IPS DF 6.9 (cell line): ENCODE measurements at regions not wholly inside any gene's neighbourhood (a gene's known extent, or its start where the extent isn't known, plus 50 kb on each side); places are given as distances from the start of the nearest gene placed in this dataset.

ENCODE experiments used
- DNase-seq: peaks from one replicate; pipeline ENCODE4 v3.0.0-alpha.2; 2013; ENCODE audit warnings: low read depth, low spot score
- H3K27ac ChIP-seq: one replicate; pipeline ENCODE4 v1.5.1; 2013; ENCODE audit warnings: low read length, control low read depth
- H3K27me3 ChIP-seq: 2 replicates; pipeline ENCODE4 v1.6.1; 2013; ENCODE audit warnings: mild to moderate bottlenecking, low read length; ENCODE audit not compliant: control insufficient read depth, insufficient read depth
- H3K36me3 ChIP-seq: 2 replicates; pipeline ENCODE4 v1.6.1; 2013; ENCODE audit warnings: low read length; ENCODE audit not compliant: control insufficient read depth, insufficient read depth
- H3K4me1 ChIP-seq: 2 replicates; pipeline ENCODE4 v1.6.1; 2013; ENCODE audit warnings: low read length; ENCODE audit not compliant: control insufficient read depth, insufficient read depth
- H3K4me3 ChIP-seq: 2 replicates; pipeline ENCODE4 v1.5.1; 2013; ENCODE audit warnings: mild to moderate bottlenecking, low read length
- H3K9me3 ChIP-seq: 2 replicates; pipeline ENCODE4 v1.6.1; 2013; ENCODE audit warnings: low read length, inconsistent platforms; ENCODE audit not compliant: control insufficient read depth, insufficient read depth
- WGBS: extraction: QIAGEN DNeasy Blood & Tissue Kit; methylation state at CpG from one replicate; pipeline ENCODE4 v1.1.7; 2013; ENCODE audit warnings: mixed read lengths, missing lambda C conversion rate; ENCODE audit not compliant: insufficient read length, insufficient coverage; 5-methylcytosine and 5-hydroxymethylcytosine counted together

- no peaks in the 10 kb centered on the region for H3K4me1 ChIP-seq
- no peak overlapping the region for H3K27ac ChIP-seq
Measured at GRCh38 chr20:50353289-50353961, 156.8 kb upstream of the PTPN1 start.

GRCh38 chr20:50354721-50355589, 155.2 kb upstream of the PTPN1 start:
- Histone ChIP-seq H3K4me1 (no peaks in the 10 kb centered on the region), H3K27ac (no peak overlapping the region), H3K27me3 (no peaks in the 10 kb centered on the region), H3K36me3 (no peaks in the 10 kb centered on the region), H3K9me3 (no peaks in the 10 kb centered on the region), H3K4me3 (no peak overlapping the region)
- WGBS, result no CpG with 5 or more reads among the region's 13 CpGs
- no peak for DNase-seq

More at GRCh38 chr20:50353289-50353961, 156.8 kb upstream of the PTPN1 start:
- no peaks in the 10 kb centered on the region for H3K36me3 ChIP-seq
- H3K9me3 ChIP-seq, result no peaks in the 10 kb centered on the region
- WGBS, result no CpG with 5 or more reads among the region's 16 CpGs
- DNase-seq, result no peak
- H3K4me3 ChIP-seq, result no peak overlapping the region
- H3K27me3 ChIP-seq, result no peaks in the 10 kb centered on the region

- H3K27ac ChIP-seq, result no peak overlapping the region
- H3K9me3 ChIP-seq, result no peaks in the 10 kb centered on the region
- H3K4me3 ChIP-seq, result no peak overlapping the region
- no peak for DNase-seq
- WGBS, result no CpG with 5 or more reads among the region's 12 CpGs
- no peaks in the 10 kb centered on the region for H3K36me3 ChIP-seq
- no peaks in the 10 kb centered on the region; the same call in 1 of the 2 replicates for H3K4me1 ChIP-seq
- H3K27me3 ChIP-seq, result no peaks in the 10 kb centered on the region
Measured at GRCh38 chr20:50355590-50356524, 154.3 kb upstream of the PTPN1 start.

- no CpG with 5 or more reads among the region's 14 CpGs for WGBS
Measured at GRCh38 chr20:50356525-50356885, 153.7 kb upstream of the PTPN1 start.

GRCh38 chr20:50356962-50357782, 153.0 kb upstream of the PTPN1 start:
- H3K4me3 ChIP-seq, result no peak overlapping the region
- no peaks in the 10 kb centered on the region for H3K36me3 ChIP-seq
- H3K27ac ChIP-seq, result no peak overlapping the region
- WGBS, result no CpG with 5 or more reads among the region's 16 CpGs
- no peaks in the 10 kb centered on the region for H3K27me3 ChIP-seq
- no peaks in the 10 kb centered on the region for H3K9me3 ChIP-seq
- DNase-seq, result no peak
- H3K4me1 ChIP-seq, result no peaks in the 10 kb centered on the region; the same call in 1 of the 2 replicates

More at GRCh38 chr20:50356525-50356885, 153.7 kb upstream of the PTPN1 start:
- no peaks in the 10 kb centered on the region; the same call in 1 of the 2 replicates for H3K4me1 ChIP-seq
- H3K27me3 ChIP-seq, result no peaks in the 10 kb centered on the region
- H3K4me3 ChIP-seq, result no peak overlapping the region
- no peak for DNase-seq
- no peak overlapping the region for H3K27ac ChIP-seq
- no peaks in the 10 kb centered on the region for H3K9me3 ChIP-seq
- no peaks in the 10 kb centered on the region for H3K36me3 ChIP-seq

GRCh38 chr20:50357783-50358161, 152.4 kb upstream of the PTPN1 start:
- H3K27me3 ChIP-seq, result no peaks in the 10 kb centered on the region
- H3K4me3 ChIP-seq, result no peak overlapping the region
- no peak overlapping the region for H3K27ac ChIP-seq
- no CpG with 5 or more reads among the region's 6 CpGs for WGBS
- no peaks in the 10 kb centered on the region for H3K36me3 ChIP-seq
- no peak for DNase-seq
- no peaks in the 10 kb centered on the region for H3K9me3 ChIP-seq
- H3K4me1 ChIP-seq, result no peaks in the 10 kb centered on the region; the same call in 1 of the 2 replicates

GRCh38 chr20:50358166-50358565, 152.0 kb upstream of the PTPN1 start:
- H3K27ac ChIP-seq, result no peak overlapping the region
- DNase-seq, result no peak
- no CpG with 5 or more reads among the region's 5 CpGs for WGBS
- no peak overlapping the region for H3K4me3 ChIP-seq
- no peaks in the 10 kb centered on the region for H3K36me3 ChIP-seq
- no peaks in the 10 kb centered on the region for H3K27me3 ChIP-seq
- H3K4me1 ChIP-seq, result no peaks in the 10 kb centered on the region; the same call in 1 of the 2 replicates
- no peaks in the 10 kb centered on the region for H3K9me3 ChIP-seq

- Histone ChIP-seq H3K4me3 (no peak overlapping the region), H3K27me3 (no peaks in the 10 kb centered on the region), H3K9me3 (no peaks in the 10 kb centered on the region), H3K4me1 (no peaks in the 10 kb centered on the region; the same call in 1 of the 2 replicates), H3K27ac (no peak overlapping the region), H3K36me3 (no peaks in the 10 kb centered on the region)
- DNase-seq, result no peak
- WGBS, result no CpG with 5 or more reads among the region's 13 CpGs
Measured at GRCh38 chr20:50358971-50359370, 151.2 kb upstream of the PTPN1 start.

- no CpG with 5 or more reads among the region's 8 CpGs for WGBS
- Histone ChIP-seq H3K27ac (no peak overlapping the region), H3K4me1 (no peaks in the 10 kb centered on the region; the same call in 1 of the 2 replicates), H3K36me3 (no peaks in the 10 kb centered on the region), H3K27me3 (no peaks in the 10 kb centered on the region), H3K4me3 (no peak overlapping the region), H3K9me3 (no peaks in the 10 kb centered on the region)
- no peak for DNase-seq
Measured at GRCh38 chr20:50359607-50360217, 150.5 kb upstream of the PTPN1 start.
